ENCODE measurements at regions not wholly inside any gene's neighbourhood (a gene's known extent, or its start where the extent isn't known, plus 50 kb on each side); places are given as distances from the start of the nearest gene placed in this dataset.

- Mint-ChIP-seq H3K27ac (no peak overlapping the region), H3K4me3 (no peak overlapping the region), H3K9me3 (peaks cover 5% of the 10 kb centered on the region), H3K36me3 (peaks cover 3% of the 10 kb centered on the region), H3K27me3 (ENCODE audit: low read depth) (no peaks in the 10 kb centered on the region), H3K4me1 (peaks cover 10% of the 10 kb centered on the region)
- no peak for TF ChIP-seq CTCF (IDR thresholded peaks at IDR 0.05; ENCODE audit: unreplicated experiment)
- no peak for DNase-seq (ENCODE audit: low spot score in 2 of 2, unreplicated experiment in 2 of 2)
These were observed 201.9 kb upstream of the SPRED2 start for GRCh38 chr2:65634304-65634703.

GRCh38 chr2:65630643-65631042, 198.2 kb upstream of the SPRED2 start:
- Mint-ChIP-seq H3K27ac (peak overlapping the region; percentile 83), H3K4me3 (no peak overlapping the region), H3K36me3 (peaks cover 4% of the 10 kb centered on the region), H3K9me3 (peaks cover 14% of the 10 kb centered on the region), H3K4me1 (peaks cover 15% of the 10 kb centered on the region), H3K27me3 (ENCODE audit: low read depth) (no peaks in the 10 kb centered on the region)
- no peak for DNase-seq (ENCODE audit: low spot score in 2 of 2, unreplicated experiment in 2 of 2)
- TF ChIP-seq CTCF (IDR thresholded peaks at IDR 0.05; ENCODE audit: unreplicated experiment), result no peak

- no peak overlapping the region for H3K4me3 Mint-ChIP-seq
- peaks cover 2% of the 10 kb centered on the region for H3K36me3 Mint-ChIP-seq
- TF ChIP-seq CTCF (IDR thresholded peaks at IDR 0.05; ENCODE audit: unreplicated experiment), result no peak
- H3K27ac Mint-ChIP-seq, result no peak overlapping the region
- DNase-seq (ENCODE audit: low spot score in 2 of 2, unreplicated experiment in 2 of 2), result no peak
- H3K27me3 Mint-ChIP-seq (ENCODE audit: low read depth), result no peaks in the 10 kb centered on the region
- H3K9me3 Mint-ChIP-seq, result peaks cover 11% of the 10 kb centered on the region
- H3K4me1 Mint-ChIP-seq, result peaks cover 23% of the 10 kb centered on the region
These were observed 195.8 kb upstream of the SPRED2 start for GRCh38 chr2:65628156-65628555.

GRCh38 chr2:65626831-65627230, 194.4 kb upstream of the SPRED2 start:
- H3K4me3 Mint-ChIP-seq, result no peak overlapping the region
- TF ChIP-seq CTCF (IDR thresholded peaks at IDR 0.05; ENCODE audit: unreplicated experiment), result no peak
- no peaks in the 10 kb centered on the region for H3K27me3 Mint-ChIP-seq (ENCODE audit: low read depth)
- DNase-seq (ENCODE audit: low spot score in 2 of 2, unreplicated experiment in 2 of 2), result no peak
- H3K9me3 Mint-ChIP-seq, result peaks cover 10% of the 10 kb centered on the region
- H3K4me1 Mint-ChIP-seq, result peaks cover 36% of the 10 kb centered on the region
- H3K27ac Mint-ChIP-seq, result no peak overlapping the region
- H3K36me3 Mint-ChIP-seq, result peaks cover 2% of the 10 kb centered on the region

GRCh38 chr2:65625982-65626381, 193.6 kb upstream of the SPRED2 start:
- DNase-seq (ENCODE audit: low spot score in 2 of 2, unreplicated experiment in 2 of 2), result no peak
- Mint-ChIP-seq H3K9me3 (peaks cover 10% of the 10 kb centered on the region), H3K27ac (no peak overlapping the region), H3K36me3 (peaks cover 2% of the 10 kb centered on the region), H3K27me3 (ENCODE audit: low read depth) (no peaks in the 10 kb centered on the region), H3K4me1 (peaks cover 36% of the 10 kb centered on the region), H3K4me3 (no peak overlapping the region)
- TF ChIP-seq CTCF (IDR thresholded peaks at IDR 0.05; ENCODE audit: unreplicated experiment), result no peak

- Mint-ChIP-seq H3K36me3 (no peaks in the 10 kb centered on the region), H3K9me3 (peaks cover 3% of the 10 kb centered on the region), H3K27me3 (ENCODE audit: low read depth) (no peaks in the 10 kb centered on the region), H3K4me1 (peaks cover 40% of the 10 kb centered on the region), H3K27ac (peak overlapping the region; percentile 31), H3K4me3 (no peak overlapping the region)
- no peak for DNase-seq (ENCODE audit: low spot score in 2 of 2, unreplicated experiment in 2 of 2)
- no peak for TF ChIP-seq CTCF (IDR thresholded peaks at IDR 0.05; ENCODE audit: unreplicated experiment)
These were observed 190.6 kb upstream of the SPRED2 start for GRCh38 chr2:65622951-65623535.

Data from mesothelial cell of epicardium (in vitro differentiated cells).